Lower leg skin (tissue), 4 donors: ENCODE measurements at regions not wholly inside any gene's neighbourhood (a gene's known extent, or its start where the extent isn't known, plus 50 kb on each side); places are given as distances from the start of the nearest gene placed in this dataset.

ENCODE experiments used
- DNase-seq, 2 donors: peaks; one replicate each; pipeline ENCODE4 v3.0.0-alpha.2; 2019; ENCODE audit warnings: low spot score in 2 of 2
- H3K4me3 ChIP-seq: fragments of 200-600 bp; sonication (generic); 2 replicates; pipeline ENCODE4 v1.5.1; 2017; ENCODE audit warnings: mild to moderate bottlenecking, low read depth; ENCODE audit not compliant: poor library complexity, severe bottlenecking
- POLR2A ChIP-seq, 2 donors: fragments of 450-650 bp; IDR thresholded peaks; one replicate each; pipeline ENCODE4 v1.6.1; 2016 to 2017; ENCODE audit warnings: antibody characterized with exemption in 2 of 2, mild to moderate bottlenecking in 1 of 2, moderate library complexity in 1 of 2
- WGBS, 2 donors: methylation state at CpG; one replicate each; pipeline ENCODE4 v1.1.5; 2018; 5-methylcytosine and 5-hydroxymethylcytosine counted together
- intact Hi-C: fragments of 100-400 bp; cut with DNase I; formaldehyde crosslinking; loops from one replicate; pipeline ENCODE4 v1.15.0; 2023; ENCODE audit warnings: low total_unique reads
- TF ChIP-seq, protein P1 (sequence below), 3 donors: fragments of 450-650 bp; IDR thresholded peaks; one replicate each; pipeline ENCODE4 v1.5.1; 2016; ENCODE audit warnings: antibody characterized with exemption in 3 of 3, mild to moderate bottlenecking in 3 of 3, moderate library complexity in 2 of 3

DNA sequence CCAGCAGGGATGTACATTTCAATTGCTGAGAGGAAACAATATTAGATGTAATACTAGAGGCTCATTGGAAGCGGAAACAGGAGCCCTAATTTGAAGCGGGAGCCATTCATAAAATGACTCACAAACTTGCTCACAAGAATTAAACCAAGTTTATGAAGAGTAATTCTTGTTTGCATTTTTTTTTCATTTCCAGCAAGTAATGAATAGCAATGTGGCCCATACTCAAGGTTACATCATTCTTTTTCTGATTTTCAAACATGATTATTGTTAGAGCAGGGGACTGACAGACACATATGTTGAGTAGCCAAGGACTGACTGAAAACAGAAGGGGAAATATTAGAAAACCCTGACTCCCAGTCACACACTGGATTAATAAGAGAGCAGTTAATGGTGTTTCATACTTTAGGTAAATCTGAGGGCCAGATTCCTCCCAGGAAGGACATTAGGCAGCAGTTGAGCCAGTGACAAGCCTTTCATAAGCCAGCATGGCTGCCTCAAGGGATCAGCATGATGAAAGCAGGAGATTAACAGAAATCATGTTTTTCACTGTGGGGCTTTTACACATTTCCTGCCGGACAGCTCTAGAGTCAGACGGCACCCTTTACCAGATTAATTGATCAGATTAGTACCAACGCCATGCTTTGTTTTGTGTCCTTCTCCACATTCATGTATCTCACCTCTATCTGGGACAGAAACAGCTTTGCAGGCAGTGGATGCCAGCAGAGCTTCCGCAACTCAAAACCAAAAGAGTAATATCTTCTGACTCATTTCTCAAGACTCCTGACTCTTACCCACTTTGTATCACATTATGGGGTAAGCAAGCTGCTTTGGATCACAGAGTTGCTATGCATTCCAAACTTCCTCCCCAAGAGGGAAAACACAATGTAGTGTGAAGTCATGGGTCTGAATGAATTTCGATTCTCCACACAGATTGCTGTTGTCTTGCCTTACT, 831.6 kb downstream of the KCNA4 start:
- no peak for DNase-seq
- TF ChIP-seq, protein P1, sequence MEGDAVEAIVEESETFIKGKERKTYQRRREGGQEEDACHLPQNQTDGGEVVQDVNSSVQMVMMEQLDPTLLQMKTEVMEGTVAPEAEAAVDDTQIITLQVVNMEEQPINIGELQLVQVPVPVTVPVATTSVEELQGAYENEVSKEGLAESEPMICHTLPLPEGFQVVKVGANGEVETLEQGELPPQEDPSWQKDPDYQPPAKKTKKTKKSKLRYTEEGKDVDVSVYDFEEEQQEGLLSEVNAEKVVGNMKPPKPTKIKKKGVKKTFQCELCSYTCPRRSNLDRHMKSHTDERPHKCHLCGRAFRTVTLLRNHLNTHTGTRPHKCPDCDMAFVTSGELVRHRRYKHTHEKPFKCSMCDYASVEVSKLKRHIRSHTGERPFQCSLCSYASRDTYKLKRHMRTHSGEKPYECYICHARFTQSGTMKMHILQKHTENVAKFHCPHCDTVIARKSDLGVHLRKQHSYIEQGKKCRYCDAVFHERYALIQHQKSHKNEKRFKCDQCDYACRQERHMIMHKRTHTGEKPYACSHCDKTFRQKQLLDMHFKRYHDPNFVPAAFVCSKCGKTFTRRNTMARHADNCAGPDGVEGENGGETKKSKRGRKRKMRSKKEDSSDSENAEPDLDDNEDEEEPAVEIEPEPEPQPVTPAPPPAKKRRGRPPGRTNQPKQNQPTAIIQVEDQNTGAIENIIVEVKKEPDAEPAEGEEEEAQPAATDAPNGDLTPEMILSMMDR (IDR thresholded peaks at IDR 0.05): no peak
- TF ChIP-seq POLR2A (IDR thresholded peaks at IDR 0.05): no peak
- 68 to 72% methylated on average over 7 of the region's 7 CpGs for WGBS, 2 donors
- intact Hi-C loops: no loop called here
- H3K4me3 ChIP-seq: no peak overlapping the region

DNA sequence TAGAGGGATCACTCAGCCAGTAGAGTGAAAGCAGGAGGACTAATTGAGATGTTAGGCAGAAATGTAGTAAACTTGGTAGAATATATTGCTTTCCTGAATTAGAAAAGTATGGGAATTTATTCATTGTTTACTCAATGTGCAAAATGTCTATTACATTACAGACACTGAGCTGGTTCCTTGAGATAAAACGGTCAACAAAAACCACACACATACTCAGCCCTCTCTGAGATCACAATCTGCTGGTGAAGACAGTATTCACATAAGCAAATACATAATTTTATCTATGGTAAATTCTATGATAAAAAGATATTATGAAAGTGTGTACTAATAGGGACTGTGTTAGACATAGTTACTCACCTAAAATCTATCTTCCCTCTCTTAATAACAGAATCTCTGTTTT, 833.5 kb downstream of the KCNA4 start:
- no peak for TF ChIP-seq POLR2A (IDR thresholded peaks at IDR 0.05)
- TF ChIP-seq, protein P1 (IDR thresholded peaks at IDR 0.05): no peak
- intact Hi-C loops: no loop called here
- WGBS, 2 donors: 76 to 77% methylated on average over 1 of the region's 1 CpG
- DNase-seq: no peak
- H3K4me3 ChIP-seq: no peak overlapping the region

DNA sequence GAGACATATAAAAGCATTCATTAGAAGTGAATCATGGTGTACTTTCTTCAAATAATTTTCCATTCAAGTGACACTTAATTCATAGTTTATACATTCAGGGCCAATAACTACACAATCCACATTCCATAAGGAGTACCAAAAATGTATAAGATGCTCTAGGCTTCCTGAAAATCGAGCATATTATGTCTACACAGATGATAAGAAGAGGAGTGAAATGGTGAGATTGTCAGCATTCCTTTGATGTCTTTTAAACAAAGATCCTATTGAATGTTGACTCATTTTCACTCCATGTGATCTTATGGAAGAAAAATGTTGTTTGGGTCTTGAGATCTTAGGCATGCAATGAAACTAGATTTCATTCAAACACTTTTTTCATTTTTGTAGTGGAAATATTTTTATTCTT, 843.2 kb downstream of the KCNA4 start:
- intact Hi-C loops: no loop called here
- no peak for DNase-seq
- 17 to 18% methylated on average over 1 of the region's 1 CpG for WGBS, 2 donors
- H3K4me3 ChIP-seq: no peak overlapping the region
- TF ChIP-seq, protein P1 (IDR thresholded peaks at IDR 0.05): no peak
- TF ChIP-seq POLR2A (IDR thresholded peaks at IDR 0.05): no peak

DNA sequence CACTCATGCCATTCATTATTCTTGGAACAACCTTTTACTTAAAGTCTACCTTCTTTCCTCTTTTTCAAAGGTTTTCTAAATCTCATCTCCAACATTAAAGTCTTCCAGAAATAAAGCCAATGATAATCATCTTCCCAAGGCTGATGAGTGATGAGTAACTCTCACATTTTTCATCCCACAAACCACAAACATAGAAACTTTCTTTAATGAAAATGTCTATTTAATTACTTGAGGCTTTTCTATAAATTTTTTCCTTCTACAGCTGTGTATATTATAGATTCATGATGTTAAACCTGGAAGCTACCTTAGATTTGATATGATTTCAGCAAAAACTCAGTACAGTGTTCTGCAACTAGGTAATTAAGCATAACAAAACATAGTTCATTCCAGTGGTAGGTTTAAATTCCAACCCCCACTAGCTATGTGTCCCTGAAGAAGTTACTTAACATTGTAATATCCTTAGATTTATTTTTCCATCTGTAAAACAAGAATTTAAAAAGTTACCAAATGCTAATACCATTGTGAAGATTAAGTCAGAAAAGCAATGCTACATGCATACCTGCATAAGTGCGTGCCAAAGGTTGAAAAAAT, 845.4 kb downstream of the KCNA4 start:
- no peak overlapping the region for H3K4me3 ChIP-seq
- intact Hi-C loops: no loop called here
- WGBS, 2 donors: 79 to 81% methylated on average over 1 of the region's 1 CpG
- no peak for DNase-seq
- TF ChIP-seq, protein P1 (IDR thresholded peaks at IDR 0.05): no peak
- no peak for TF ChIP-seq POLR2A (IDR thresholded peaks at IDR 0.05)

DNA sequence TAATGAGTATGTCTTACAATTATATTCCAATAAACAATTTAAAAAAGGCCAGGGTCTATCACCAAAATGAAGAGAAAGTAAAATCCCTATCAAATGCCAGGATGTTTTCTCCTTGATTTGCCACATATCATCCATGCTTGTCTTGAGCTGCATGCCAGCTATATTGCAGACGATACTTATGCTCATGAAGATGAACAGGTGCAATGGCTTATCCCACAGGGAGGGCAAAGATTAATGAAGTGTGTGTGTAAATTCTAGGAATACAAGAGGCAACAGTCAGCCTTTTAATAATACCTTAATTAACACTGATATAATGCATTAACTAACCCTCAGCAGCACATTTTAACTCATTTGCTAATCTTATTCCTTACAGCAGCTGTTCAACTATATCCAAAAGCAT, 850.5 kb downstream of the KCNA4 start:
- no peak for TF ChIP-seq POLR2A (IDR thresholded peaks at IDR 0.05)
- TF ChIP-seq, protein P1 (IDR thresholded peaks at IDR 0.05): no peak
- H3K4me3 ChIP-seq: no peak overlapping the region
- no peak for DNase-seq
- intact Hi-C loops: no loop called here
- WGBS, 2 donors: 42 to 48% methylated on average over 1 of the region's 1 CpG
